ENCODE measurements at regions not wholly inside any gene's neighbourhood (a gene's known extent, or its start where the extent isn't known, plus 50 kb on each side); places are given as distances from the start of the nearest gene placed in this dataset.

DNA sequence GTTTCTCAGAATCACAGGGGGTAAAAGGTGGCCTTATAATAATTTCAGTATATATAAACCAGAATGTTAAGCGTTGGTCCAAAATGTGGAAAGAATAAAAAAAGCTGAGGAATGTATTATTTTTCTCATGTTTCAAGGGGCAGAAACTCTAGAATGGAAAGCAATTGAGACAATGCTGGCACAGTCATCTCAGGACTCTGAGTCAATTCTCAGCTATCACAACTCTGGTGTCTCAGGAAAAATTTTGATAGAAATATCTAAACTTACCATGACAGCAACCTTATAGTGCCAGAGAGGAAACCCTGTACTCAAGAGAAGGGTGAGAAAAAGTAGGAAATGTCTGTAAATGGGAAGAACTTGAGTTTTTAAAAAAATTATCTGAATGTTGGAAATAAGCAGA, 1189.4 kb upstream of the NUDT12 start:
- TF ChIP-seq MEF2A (IDR thresholded peaks at IDR 0.05; ENCODE audit: borderline replicate concordance, low read depth) (no peak), RFX5 (IDR thresholded peaks at IDR 0.05; ENCODE audit: low read length) (no peak), SMC3 (IDR thresholded peaks at IDR 0.05; ENCODE audit: low read depth, low read length) (no peak), GABPA (IDR thresholded peaks at IDR 0.05; ENCODE audit: low read depth) (no peak), FOSL2 (IDR thresholded peaks at IDR 0.05; ENCODE audit: borderline replicate concordance, low read depth) (no peak), TEAD4 (IDR thresholded peaks at IDR 0.05; ENCODE audit: borderline replicate concordance, insufficient read depth) (no peak), EP300 (IDR thresholded peaks at IDR 0.05; ENCODE audit: borderline replicate concordance in 1 of 2, low read depth in 1 of 2, low read length in 1 of 2) (no peak), EZH2phosphoT487 (IDR thresholded peaks at IDR 0.05; ENCODE audit: borderline replicate concordance, low read depth) (no peak), ZBTB33 (IDR thresholded peaks at IDR 0.05; ENCODE audit: borderline replicate concordance, low read depth) (no peak), SIN3A (IDR thresholded peaks at IDR 0.05; ENCODE audit: borderline replicate concordance, low read depth, low read length) (no peak), NRF1 (IDR thresholded peaks at IDR 0.05; ENCODE audit: low read depth, low read length) (no peak), TCF12 (IDR thresholded peaks at IDR 0.05) (no peak), RAD21 (IDR thresholded peaks at IDR 0.05; ENCODE audit: low read length) (no peak), MXI1 (IDR thresholded peaks at IDR 0.05; ENCODE audit: low read depth, low read length) (no peak), FOXJ3 (CRISPR knock-in tag; IDR thresholded peaks at IDR 0.05) (no peak)
- TF ChIP-seq, protein P1, sequence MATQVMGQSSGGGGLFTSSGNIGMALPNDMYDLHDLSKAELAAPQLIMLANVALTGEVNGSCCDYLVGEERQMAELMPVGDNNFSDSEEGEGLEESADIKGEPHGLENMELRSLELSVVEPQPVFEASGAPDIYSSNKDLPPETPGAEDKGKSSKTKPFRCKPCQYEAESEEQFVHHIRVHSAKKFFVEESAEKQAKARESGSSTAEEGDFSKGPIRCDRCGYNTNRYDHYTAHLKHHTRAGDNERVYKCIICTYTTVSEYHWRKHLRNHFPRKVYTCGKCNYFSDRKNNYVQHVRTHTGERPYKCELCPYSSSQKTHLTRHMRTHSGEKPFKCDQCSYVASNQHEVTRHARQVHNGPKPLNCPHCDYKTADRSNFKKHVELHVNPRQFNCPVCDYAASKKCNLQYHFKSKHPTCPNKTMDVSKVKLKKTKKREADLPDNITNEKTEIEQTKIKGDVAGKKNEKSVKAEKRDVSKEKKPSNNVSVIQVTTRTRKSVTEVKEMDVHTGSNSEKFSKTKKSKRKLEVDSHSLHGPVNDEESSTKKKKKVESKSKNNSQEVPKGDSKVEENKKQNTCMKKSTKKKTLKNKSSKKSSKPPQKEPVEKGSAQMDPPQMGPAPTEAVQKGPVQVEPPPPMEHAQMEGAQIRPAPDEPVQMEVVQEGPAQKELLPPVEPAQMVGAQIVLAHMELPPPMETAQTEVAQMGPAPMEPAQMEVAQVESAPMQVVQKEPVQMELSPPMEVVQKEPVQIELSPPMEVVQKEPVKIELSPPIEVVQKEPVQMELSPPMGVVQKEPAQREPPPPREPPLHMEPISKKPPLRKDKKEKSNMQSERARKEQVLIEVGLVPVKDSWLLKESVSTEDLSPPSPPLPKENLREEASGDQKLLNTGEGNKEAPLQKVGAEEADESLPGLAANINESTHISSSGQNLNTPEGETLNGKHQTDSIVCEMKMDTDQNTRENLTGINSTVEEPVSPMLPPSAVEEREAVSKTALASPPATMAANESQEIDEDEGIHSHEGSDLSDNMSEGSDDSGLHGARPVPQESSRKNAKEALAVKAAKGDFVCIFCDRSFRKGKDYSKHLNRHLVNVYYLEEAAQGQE (IDR thresholded peaks at IDR 0.05; ENCODE audit: low read depth, low read length): no peak
- TF ChIP-seq, protein P2, sequence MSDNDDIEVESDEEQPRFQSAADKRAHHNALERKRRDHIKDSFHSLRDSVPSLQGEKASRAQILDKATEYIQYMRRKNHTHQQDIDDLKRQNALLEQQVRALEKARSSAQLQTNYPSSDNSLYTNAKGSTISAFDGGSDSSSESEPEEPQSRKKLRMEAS (IDR thresholded peaks at IDR 0.05; ENCODE audit: low read depth): no peak
- ChIA-PET POLR2A (no interaction called here), CTCF (interaction anchor here (0.5 kb wide), 1 partner anchor 117 kb away, joined by 3 read pairs; no protein-coding TSS in a partner anchor)
- no peak for DNase-seq
- H3F3A ChIP-seq (replicated peaks; ENCODE audit: insufficient read depth): no peaks in the 10 kb centered on the region
- WGBS (ENCODE audit: low lambda C conversion rate): 60% methylated on average over 1 of the region's 1 CpG
- no peaks in the 10 kb centered on the region for H3K79me2 ChIP-seq (ENCODE audit: insufficient read depth)
- H3K27ac ChIP-seq (ENCODE audit: low read depth in 2 of 2, low read length in 1 of 2): peak overlapping the region in 1 of 2 experiments; percentile 25; a peak in 1 of 4 replicates
- no peaks in the 10 kb centered on the region for H4K20me1 ChIP-seq (ENCODE audit: insufficient read depth)
- H3K9ac ChIP-seq: no peak overlapping the region
- no peaks in the 10 kb centered on the region for H3K36me3 ChIP-seq (replicated peaks in 1 of 2; ENCODE audit: control insufficient read depth in 1 of 2, insufficient read depth in 2 of 2, low read length in 1 of 2)
- no peak overlapping the region for H3K4me2 ChIP-seq
- H3K9me3 ChIP-seq: no peaks in the 10 kb centered on the region
- no peaks in the 10 kb centered on the region for H3K27me3 ChIP-seq (ENCODE audit: insufficient read depth)
- no peak overlapping the region for H3K4me3 ChIP-seq (ENCODE audit: low read depth in 2 of 2, low read length in 1 of 2)
- H2AFZ ChIP-seq (ENCODE audit: low read depth): no peak overlapping the region
- no peaks in the 10 kb centered on the region for H3K9me2 ChIP-seq
- H3K4me1 ChIP-seq (ENCODE audit: control insufficient read depth in 1 of 2, insufficient read depth in 2 of 2, low read depth in 1 of 2, low read length in 1 of 2): no peaks in the 10 kb centered on the region; a peak in 1 of 4 replicates
